Fibroblast of pulmonary artery (primary cell): ENCODE measurements at regions not wholly inside any gene's neighbourhood (a gene's known extent, or its start where the extent isn't known, plus 50 kb on each side); places are given as distances from the start of the nearest gene placed in this dataset.
"Not testable (repeated sequence)": the region's sequence is repeated elsewhere in the genome, so short reads cannot be mapped to it uniquely, and the experiment has no call there.

Experiments used
- DNase-seq: peaks from one replicate; pipeline ENCODE4 v3.0.0-alpha.2; 2010; ENCODE audit warnings: low read depth
- H3K4me3 ChIP-seq: replicated peaks from 2 replicates; pipeline ENCODE4 v1.5.1; 2011; ENCODE audit warnings: low read depth, mild to moderate bottlenecking, control low read depth, low read length, moderate library complexity
- TF ChIP-seq, protein P1 (sequence below): IDR thresholded peaks from 2 replicates; pipeline ENCODE4 v1.5.1; 2011; ENCODE audit warnings: mild to moderate bottlenecking, control low read depth, low read length, inconsistent platforms; ENCODE audit errors: missing control alignments

GRCh38 chr5:9742848-9743247, 112.7 kb upstream of the TAS2R1 start:
- TF ChIP-seq, protein P1, sequence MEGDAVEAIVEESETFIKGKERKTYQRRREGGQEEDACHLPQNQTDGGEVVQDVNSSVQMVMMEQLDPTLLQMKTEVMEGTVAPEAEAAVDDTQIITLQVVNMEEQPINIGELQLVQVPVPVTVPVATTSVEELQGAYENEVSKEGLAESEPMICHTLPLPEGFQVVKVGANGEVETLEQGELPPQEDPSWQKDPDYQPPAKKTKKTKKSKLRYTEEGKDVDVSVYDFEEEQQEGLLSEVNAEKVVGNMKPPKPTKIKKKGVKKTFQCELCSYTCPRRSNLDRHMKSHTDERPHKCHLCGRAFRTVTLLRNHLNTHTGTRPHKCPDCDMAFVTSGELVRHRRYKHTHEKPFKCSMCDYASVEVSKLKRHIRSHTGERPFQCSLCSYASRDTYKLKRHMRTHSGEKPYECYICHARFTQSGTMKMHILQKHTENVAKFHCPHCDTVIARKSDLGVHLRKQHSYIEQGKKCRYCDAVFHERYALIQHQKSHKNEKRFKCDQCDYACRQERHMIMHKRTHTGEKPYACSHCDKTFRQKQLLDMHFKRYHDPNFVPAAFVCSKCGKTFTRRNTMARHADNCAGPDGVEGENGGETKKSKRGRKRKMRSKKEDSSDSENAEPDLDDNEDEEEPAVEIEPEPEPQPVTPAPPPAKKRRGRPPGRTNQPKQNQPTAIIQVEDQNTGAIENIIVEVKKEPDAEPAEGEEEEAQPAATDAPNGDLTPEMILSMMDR = no peak
- no peak overlapping the region for H3K4me3 ChIP-seq
- no peak for DNase-seq

DNA sequence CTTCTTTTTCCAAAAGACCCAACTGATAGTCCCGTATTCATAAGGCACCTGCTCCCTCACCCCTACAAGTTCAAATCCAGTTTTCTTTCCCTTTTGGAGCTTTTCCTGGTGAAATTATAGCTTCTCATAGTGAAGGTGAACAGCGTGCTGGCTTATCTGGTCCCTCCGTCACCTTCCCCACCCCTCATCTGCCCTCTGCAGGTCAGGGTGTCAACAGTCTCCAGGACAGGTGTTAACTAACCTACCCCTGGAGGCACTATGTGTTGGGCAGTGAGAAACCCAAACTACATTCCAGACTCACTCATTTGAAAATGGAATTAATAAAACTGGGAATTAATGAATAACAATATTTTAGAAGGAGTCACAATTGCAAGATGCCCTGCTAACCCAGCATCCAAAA, 109.0 kb upstream of the TAS2R1 start:
- no peak for DNase-seq
- no peak overlapping the region for H3K4me3 ChIP-seq
- TF ChIP-seq, protein P1 = no peak

DNA sequence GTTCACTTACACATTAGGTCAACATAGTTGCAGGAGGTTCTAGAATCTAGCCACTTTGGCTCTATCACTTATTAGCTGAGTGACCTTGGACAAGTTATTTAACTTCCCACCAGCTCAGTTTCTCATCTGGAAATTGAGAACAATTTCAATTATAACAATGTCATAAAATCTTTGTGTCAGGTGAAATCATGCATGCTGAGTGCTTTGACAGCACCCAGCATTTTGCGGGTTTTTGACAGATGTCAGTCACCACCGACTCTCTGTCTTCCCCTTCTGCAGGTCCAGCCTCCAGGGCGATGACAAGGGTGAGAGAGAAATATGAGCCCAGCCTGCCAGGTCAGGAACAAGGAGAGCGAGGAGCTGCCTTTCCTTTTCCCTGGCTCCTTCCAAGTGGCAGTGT, 107.1 kb upstream of the TAS2R1 start:
- no peak for DNase-seq
- TF ChIP-seq, protein P1 = no peak
- H3K4me3 ChIP-seq = no peak overlapping the region

DNA sequence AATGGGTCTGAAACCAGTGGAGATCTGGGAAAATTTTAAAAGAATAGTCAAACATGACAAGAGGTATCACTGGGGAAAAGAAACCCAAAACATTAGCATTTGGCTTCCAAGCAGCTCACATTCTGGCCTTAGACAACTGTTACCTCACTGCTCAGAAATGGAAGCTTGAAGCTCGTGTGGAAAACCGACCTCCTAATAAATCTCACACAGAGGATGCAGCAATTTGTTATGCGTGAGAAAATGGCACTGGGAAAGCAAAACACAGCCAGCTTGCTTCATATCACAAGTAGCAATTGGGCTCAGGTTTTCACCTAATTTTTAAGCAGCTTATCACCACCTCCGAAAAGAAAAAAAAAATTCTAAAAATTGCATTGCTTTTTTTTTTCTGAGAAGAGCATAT, 103.3 kb upstream of the TAS2R1 start:
- TF ChIP-seq, protein P1 = no peak
- DNase-seq = no peak
- H3K4me3 ChIP-seq = no peak overlapping the region

DNA sequence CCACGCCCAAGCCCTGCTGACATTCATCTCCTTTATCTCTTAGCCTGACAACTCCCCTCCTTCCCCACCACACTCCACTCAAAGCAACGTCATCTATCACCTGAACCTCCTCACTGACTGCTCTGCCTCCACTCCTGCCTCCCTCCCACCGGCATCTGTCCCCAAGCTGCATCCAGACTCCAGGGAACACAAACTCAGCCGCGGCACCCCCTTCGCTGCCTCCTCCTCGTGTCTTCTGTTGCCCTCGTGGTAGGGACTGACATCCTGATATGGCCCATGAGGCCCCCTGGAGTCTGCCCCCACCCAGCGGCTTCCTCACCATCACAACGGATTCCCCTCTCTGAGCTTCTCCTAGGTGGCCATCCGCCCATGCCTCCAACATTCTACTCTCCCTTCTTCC, 101.0 kb upstream of the TAS2R1 start:
- DNase-seq = no peak
- no peak overlapping the region for H3K4me3 ChIP-seq
- TF ChIP-seq, protein P1 = no peak

GRCh38 chr5:9728261-9728660, 98.1 kb upstream of the TAS2R1 start:
- DNase-seq = no peak
- TF ChIP-seq, protein P1 = no peak
- H3K4me3 ChIP-seq = no peak overlapping the region

DNA sequence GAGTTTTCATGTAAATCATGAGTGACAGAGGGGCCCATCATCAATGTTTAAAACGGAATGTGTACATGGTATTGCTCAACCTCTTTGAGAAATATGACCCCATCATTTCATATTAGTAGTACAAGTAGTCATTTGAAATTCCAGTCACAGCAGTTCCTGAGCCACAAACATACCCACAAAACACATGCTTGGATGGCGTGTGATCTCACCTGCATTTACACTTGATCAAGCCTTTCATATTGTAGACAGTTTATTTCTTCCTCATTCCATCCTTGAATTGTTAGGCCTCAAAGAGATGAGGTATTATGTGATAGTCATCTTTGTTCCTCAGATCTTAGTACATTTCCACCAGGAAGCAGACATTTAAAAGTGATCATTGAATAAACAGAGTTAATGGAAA, 96.8 kb upstream of the TAS2R1 start:
- no peak overlapping the region for H3K4me3 ChIP-seq
- no peak for DNase-seq
- TF ChIP-seq, protein P1 = no peak

GRCh38 chr5:9725265-9725664, 95.1 kb upstream of the TAS2R1 start:
- DNase-seq, H3K4me3 ChIP-seq: not testable (repeated sequence)
